Right cardiac atrium (tissue), 5 donors: ENCODE measurements at regions not wholly inside any gene's neighbourhood (a gene's known extent, or its start where the extent isn't known, plus 50 kb on each side); places are given as distances from the start of the nearest gene placed in this dataset.
"Not testable (repeated sequence)": the region's sequence is repeated elsewhere in the genome, so short reads cannot be mapped to it uniquely, and the experiment has no call there.

Experiments
- ATAC-seq, 2 donors: fragments of 200-7000 bp; cut with Tn5 transposase; one replicate each; pipeline versions ENCODE4 v1.8.0 to v1.9.1; 2020; ENCODE audit warnings: moderate library complexity in 2 of 2, mild to moderate bottlenecking in 1 of 2
- DNase-seq, 3 donors: peaks; one replicate each; pipeline ENCODE4 v3.0.0-alpha.2; 2020
- H3K27ac ChIP-seq: one replicate; pipeline ENCODE4 v1.5.1; 2013; ENCODE audit warnings: mild to moderate bottlenecking, low read length, control low read depth, moderate library complexity
- H3K27me3 ChIP-seq: one replicate; pipeline ENCODE4 v1.6.1; 2013; ENCODE audit not compliant: control insufficient read depth, insufficient read depth
- H3K4me1 ChIP-seq: one replicate; pipeline ENCODE4 v1.6.1; 2013; ENCODE audit warnings: low read length; ENCODE audit not compliant: control insufficient read depth, insufficient read depth
- H3K4me3 ChIP-seq: one replicate; pipeline ENCODE4 v1.5.1; 2013; ENCODE audit warnings: low read length, control low read depth
- H3K9me3 ChIP-seq: one replicate; pipeline ENCODE4 v1.6.1; 2013; ENCODE audit warnings: low read length; ENCODE audit not compliant: control insufficient read depth
- WGBS: extraction: QIAGEN DNeasy Blood & Tissue Kit; methylation state at CpG from one replicate; pipeline ENCODE4 v1.1.7; 2013; 5-methylcytosine and 5-hydroxymethylcytosine counted together
- intact Hi-C, 4 donors: fragments of 100-400 bp; cut with DNase I; formaldehyde crosslinking; loops; one replicate each; pipeline versions ENCODE4 v1.11.0 to v1.14.0; 2022 to 2023
- donor health status: healthy with polysubstance abuse.
- donor health status: DM: no; HTN: yes; CAD: no.
- donor health status: DM: no; HTN: no; CAD: no.
- donor health status: DM: no; HTN: yes; CAD: no; lungs with severe emphysema.
- donor health status: DM: yes; HTN: yes; CAD: no.

GRCh38 chr13:55013051-55013450, 1984.4 kb downstream of the OLFM4 start:
- WGBS, result 45% methylated on average over 4 of the region's 4 CpGs
- ATAC-seq (no peak), DNase-seq (no peak)
- Histone ChIP-seq H3K9me3 (no peaks in the 10 kb centered on the region), H3K27ac (no peak overlapping the region), H3K4me1 (no peaks in the 10 kb centered on the region), H3K4me3 (no peak overlapping the region), H3K27me3 (no peaks in the 10 kb centered on the region)
- intact Hi-C loops, result no loop called here

DNA sequence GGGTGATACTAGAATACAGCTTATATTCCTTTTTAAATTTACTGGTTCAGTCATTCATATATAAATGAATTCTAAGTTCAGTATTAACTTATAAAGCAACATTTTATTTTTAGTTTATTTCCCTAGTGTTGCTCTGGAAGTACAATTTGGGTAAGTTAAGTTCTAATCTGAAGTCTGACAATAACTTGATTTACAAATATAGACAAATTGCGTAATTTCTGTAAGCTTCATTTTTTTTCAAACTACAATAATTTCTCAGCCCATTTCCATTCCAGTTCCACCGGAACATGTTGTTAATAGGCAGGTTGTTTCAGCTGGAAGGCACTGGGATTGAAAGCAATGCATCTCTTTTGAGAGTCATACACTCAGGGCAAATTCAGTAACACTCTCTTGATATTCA, 2000.7 kb downstream of the OLFM4 start:
- intact Hi-C loops, result no loop called here
- H3K27me3 ChIP-seq, result no peaks in the 10 kb centered on the region
- 88% methylated on average over 2 of the region's 2 CpGs for WGBS
- no peak for ATAC-seq
- no peaks in the 10 kb centered on the region for H3K4me1 ChIP-seq
- DNase-seq, result no peak
- H3K9me3 ChIP-seq, result no peaks in the 10 kb centered on the region
- no peak overlapping the region for H3K4me3 ChIP-seq
- no peak overlapping the region for H3K27ac ChIP-seq

- 63% methylated on average over 1 of the region's 1 CpG for WGBS
- Histone ChIP-seq H3K27ac (no peak overlapping the region), H3K27me3 (no peaks in the 10 kb centered on the region), H3K4me1 (no peaks in the 10 kb centered on the region), H3K9me3 (no peaks in the 10 kb centered on the region), H3K4me3 (no peak overlapping the region)
- DNase-seq (no peak), ATAC-seq (no peak)
- intact Hi-C loops, result no loop called here
Observed at GRCh38 chr13:55038230-55038629, 2009.6 kb downstream of the OLFM4 start.

DNA sequence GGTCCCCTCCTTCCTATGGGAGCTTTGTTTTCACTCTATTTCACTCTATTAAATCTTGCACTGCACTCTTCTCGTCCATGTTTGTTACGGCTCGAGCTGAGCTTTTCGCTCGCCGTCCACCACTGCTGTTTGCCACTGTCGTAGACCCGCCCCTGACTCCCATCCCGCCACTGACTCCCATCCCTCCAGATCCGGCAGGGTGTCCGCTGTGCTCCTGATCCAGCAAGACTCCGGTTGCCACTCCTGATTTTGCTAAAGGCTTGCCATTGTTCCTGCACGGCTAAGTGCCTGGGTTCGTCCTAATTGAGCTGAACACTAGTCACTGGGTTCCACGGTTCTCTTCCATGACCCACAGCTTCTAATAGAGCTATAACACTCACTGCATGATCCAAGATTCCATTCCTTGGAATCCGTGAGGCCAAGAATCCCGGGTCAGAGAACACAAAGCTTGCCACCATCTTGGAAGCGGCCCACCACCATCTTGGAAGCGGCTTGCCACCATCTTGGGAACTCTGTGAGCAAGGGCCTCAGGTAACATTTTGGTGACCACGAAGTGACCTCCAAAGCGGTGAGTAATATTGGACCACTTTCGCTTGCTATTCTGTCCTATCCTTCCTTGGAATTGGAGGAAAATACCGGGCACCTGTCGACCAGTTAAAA, 2025.4 kb downstream of the OLFM4 start:
- H3K4me1 ChIP-seq, H3K27me3 ChIP-seq, ATAC-seq, H3K9me3 ChIP-seq, H3K27ac ChIP-seq, DNase-seq, intact Hi-C loops, H3K4me3 ChIP-seq: not testable (repeated sequence)
- WGBS, result 94% methylated on average over 24 of the region's 24 CpGs

- H3K27ac ChIP-seq, DNase-seq, ATAC-seq, H3K4me3 ChIP-seq, intact Hi-C loops, H3K9me3 ChIP-seq, H3K27me3 ChIP-seq, H3K4me1 ChIP-seq: not testable (repeated sequence)
- 86% methylated on average over 3 of the region's 3 CpGs for WGBS
Observed at GRCh38 chr13:55055666-55056065, 2027.1 kb downstream of the OLFM4 start.

DNA sequence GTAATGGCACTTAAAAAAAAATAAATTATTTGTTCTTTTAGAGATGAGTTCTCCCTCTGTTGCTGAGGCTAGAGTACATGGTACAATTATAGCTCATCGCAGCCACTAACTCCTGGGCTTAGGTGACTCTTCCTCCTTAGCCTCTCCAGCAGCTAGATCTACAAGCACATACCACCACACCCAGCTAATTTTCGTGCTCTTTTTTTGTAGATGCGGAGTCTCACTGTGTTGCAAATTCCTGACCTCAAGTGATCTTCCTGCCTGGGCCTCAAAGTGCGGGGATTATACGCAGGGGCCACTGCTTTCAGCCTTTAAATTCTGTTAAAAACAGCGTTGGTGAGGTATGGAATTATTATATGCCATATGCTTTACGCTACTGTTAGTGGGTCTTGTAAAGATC, 2034.0 kb downstream of the OLFM4 start:
- Histone ChIP-seq H3K4me1 (no peaks in the 10 kb centered on the region), H3K9me3 (no peaks in the 10 kb centered on the region), H3K27ac (no peak overlapping the region), H3K4me3 (no peak overlapping the region), H3K27me3 (no peaks in the 10 kb centered on the region)
- DNase-seq, result no peak
- intact Hi-C loops, result no loop called here
- no peak for ATAC-seq
- WGBS, result 91% methylated on average over 7 of the region's 7 CpGs

DNA sequence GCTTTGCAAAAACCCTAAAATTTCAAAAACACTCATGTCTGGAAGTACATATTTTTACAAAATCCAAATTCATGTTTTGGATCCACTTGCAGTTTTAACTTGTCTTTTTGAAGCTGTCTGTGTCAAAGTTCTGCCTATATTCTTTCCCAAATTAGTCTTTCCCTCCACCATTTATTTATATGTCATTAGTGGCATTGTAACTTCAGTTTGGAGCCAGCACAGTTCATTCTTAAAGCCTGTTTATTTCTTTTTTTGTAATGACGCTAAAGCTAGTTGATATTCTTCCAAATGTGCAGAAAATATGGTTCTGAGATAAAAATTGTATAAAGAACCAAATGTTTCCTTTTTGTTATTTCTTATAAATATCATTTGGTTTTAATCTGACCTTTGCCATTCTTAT, 2039.3 kb downstream of the OLFM4 start:
- DNase-seq (no peak), ATAC-seq (no peak)
- H3K27ac ChIP-seq, result no peak overlapping the region
- H3K4me1 ChIP-seq, result no peaks in the 10 kb centered on the region
- no peak overlapping the region for H3K4me3 ChIP-seq
- no peaks in the 10 kb centered on the region for H3K9me3 ChIP-seq
- 58% methylated on average over 1 of the region's 1 CpG for WGBS
- H3K27me3 ChIP-seq, result no peaks in the 10 kb centered on the region
- intact Hi-C loops, result no loop called here

GRCh38 chr13:55069746-55070145, 2041.1 kb downstream of the OLFM4 start:
- Histone ChIP-seq H3K4me3 (no peak overlapping the region), H3K27me3 (no peaks in the 10 kb centered on the region), H3K4me1 (no peaks in the 10 kb centered on the region), H3K9me3 (no peaks in the 10 kb centered on the region), H3K27ac (no peak overlapping the region)
- intact Hi-C loops, result no loop called here
- ATAC-seq (no peak), DNase-seq (no peak)
- WGBS, result 95% methylated on average over 1 of the region's 1 CpG

DNA sequence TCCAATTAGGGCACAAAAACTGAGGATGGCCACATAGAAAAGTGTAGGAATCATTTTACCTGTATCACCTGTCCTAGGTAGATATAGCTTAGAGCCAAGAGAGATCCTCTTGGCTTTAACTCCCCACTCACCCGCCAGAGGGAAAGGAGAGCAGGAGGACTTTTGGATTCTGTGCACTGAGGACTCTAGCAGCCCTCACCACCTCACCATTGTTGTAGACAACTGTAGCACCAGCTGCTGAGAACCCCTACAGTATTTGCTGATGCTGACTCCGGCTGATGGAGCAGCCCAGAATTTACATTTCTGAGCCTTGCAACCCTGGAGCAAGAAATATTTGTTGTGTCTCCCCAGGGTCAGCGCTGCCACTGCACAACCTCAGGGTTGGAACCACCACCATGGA, 2044.4 kb downstream of the OLFM4 start:
- Histone ChIP-seq H3K27ac (no peak overlapping the region), H3K4me3 (no peak overlapping the region), H3K4me1 (no peaks in the 10 kb centered on the region), H3K9me3 (no peaks in the 10 kb centered on the region), H3K27me3 (no peaks in the 10 kb centered on the region)
- 82% methylated on average over 3 of the region's 3 CpGs for WGBS
- intact Hi-C loops, result no loop called here
- ATAC-seq, result no peak
- DNase-seq, result no peak

DNA sequence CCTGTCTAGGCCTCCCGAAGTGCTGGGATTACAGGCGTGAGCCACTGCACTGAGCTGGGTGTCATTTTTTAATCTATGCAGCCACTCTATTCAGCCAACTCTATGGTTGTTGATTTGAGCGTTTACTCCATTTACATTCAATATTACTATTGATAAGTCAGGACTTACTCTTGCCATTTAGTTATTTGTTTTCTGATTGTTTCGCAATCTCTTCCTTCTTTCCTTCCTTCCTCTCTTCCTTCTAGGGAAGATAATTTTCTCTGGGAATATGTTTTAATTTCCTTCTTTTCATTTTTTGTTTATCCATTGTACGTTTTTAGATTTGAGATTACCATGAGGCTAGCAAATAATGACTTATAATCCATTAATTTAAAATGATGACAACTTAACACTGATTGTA, 2056.0 kb downstream of the OLFM4 start:
- ATAC-seq (no peak), DNase-seq (no peak)
- H3K27ac ChIP-seq, result no peak overlapping the region
- 77% methylated on average over 5 of the region's 5 CpGs for WGBS
- no peak overlapping the region for H3K4me3 ChIP-seq
- H3K9me3 ChIP-seq, result no peaks in the 10 kb centered on the region
- H3K4me1 ChIP-seq, result no peaks in the 10 kb centered on the region
- no peaks in the 10 kb centered on the region for H3K27me3 ChIP-seq
- intact Hi-C loops, result no loop called here

DNA sequence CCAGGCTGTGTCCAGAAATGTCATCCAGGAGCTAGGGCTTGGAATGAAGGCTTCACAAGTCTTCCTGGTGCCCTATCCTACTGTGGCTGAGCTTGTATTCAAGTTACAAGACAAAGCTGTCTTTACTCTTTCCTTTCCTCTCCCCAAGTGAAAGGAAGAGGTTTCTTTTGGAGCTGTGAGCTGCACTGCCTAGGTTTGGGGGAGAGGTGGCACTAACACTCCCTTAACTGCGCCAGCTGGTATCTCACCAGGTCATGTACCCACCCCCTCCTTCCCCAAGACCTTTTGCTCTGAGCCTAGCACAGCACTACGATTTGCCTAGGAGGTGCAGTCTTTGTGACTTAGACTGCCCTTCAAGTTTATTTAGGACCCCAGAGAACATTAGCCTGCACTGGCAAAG, 2053.6 kb upstream of the PRR20A start:
- intact Hi-C loops, result no loop called here
- Histone ChIP-seq H3K27ac (no peak overlapping the region), H3K4me1 (no peaks in the 10 kb centered on the region), H3K4me3 (no peak overlapping the region), H3K9me3 (no peaks in the 10 kb centered on the region), H3K27me3 (no peaks in the 10 kb centered on the region)
- ATAC-seq (no peak), DNase-seq (no peak)
- 77% methylated on average over 2 of the region's 2 CpGs for WGBS

GRCh38 chr13:55090612-55091011, 2050.1 kb upstream of the PRR20A start:
- Histone ChIP-seq H3K9me3 (no peaks in the 10 kb centered on the region), H3K4me1 (no peaks in the 10 kb centered on the region), H3K4me3 (no peak overlapping the region), H3K27me3 (no peaks in the 10 kb centered on the region), H3K27ac (no peak overlapping the region)
- intact Hi-C loops, result no loop called here
- DNase-seq, result no peak
- ATAC-seq, result no peak
